SKM-1 treated with dmso at 0.1 percent for 144 hours (cell line): ENCODE measurements at regions not wholly inside any gene's neighbourhood (a gene's known extent, or its start where the extent isn't known, plus 50 kb on each side); places are given as distances from the start of the nearest gene placed in this dataset.

ENCODE experiments used
- DNase-seq: peaks from one replicate; lab custom pipeline; 2025; ENCODE audit not compliant: unreplicated experiment; lab: John Stamatoyannopoulos, UW

GRCh38 chr9:26742828-26743476 lies 149.7 kb downstream of the CAAP1 start:
- no peak for DNase-seq

- DNase-seq = no peak
Observed at GRCh38 chr9:26735160-26735559, 157.4 kb downstream of the CAAP1 start.

GRCh38 chr9:26729187-26729586 lies 163.4 kb downstream of the CAAP1 start:
- no peak for DNase-seq

- no peak for DNase-seq
Observed at GRCh38 chr9:26727471-26727870, 165.1 kb downstream of the CAAP1 start.

- DNase-seq = no peak
Observed at GRCh38 chr9:26725573-26725972, 167.0 kb downstream of the CAAP1 start.

- no peak for DNase-seq
Observed at GRCh38 chr9:26723486-26723885, 169.1 kb downstream of the CAAP1 start.

GRCh38 chr9:26722755-26723154 lies 169.8 kb downstream of the CAAP1 start:
- no peak for DNase-seq

- no peak for DNase-seq
Observed at GRCh38 chr9:26710008-26710407, 182.6 kb downstream of the CAAP1 start.

GRCh38 chr9:26706223-26706622 lies 186.4 kb downstream of the CAAP1 start:
- no peak for DNase-seq

- no peak for DNase-seq
Observed at GRCh38 chr9:26695298-26695622, 197.3 kb downstream of the CAAP1 start.

- DNase-seq = no peak
Observed at GRCh38 chr9:26694381-26695297, 198.0 kb downstream of the CAAP1 start.

GRCh38 chr9:26689041-26689440 lies 203.6 kb downstream of the CAAP1 start:
- DNase-seq = no peak

GRCh38 chr9:26687421-26687820 lies 205.2 kb downstream of the CAAP1 start:
- DNase-seq = no peak

GRCh38 chr9:26685818-26686217 lies 206.8 kb downstream of the CAAP1 start:
- DNase-seq = no peak

GRCh38 chr9:26684029-26684428 lies 208.6 kb downstream of the CAAP1 start:
- no peak for DNase-seq

GRCh38 chr9:26682796-26683496 lies 209.7 kb downstream of the CAAP1 start:
- DNase-seq = no peak

- DNase-seq = no peak
Observed at GRCh38 chr9:26682041-26682440, 210.6 kb downstream of the CAAP1 start.

GRCh38 chr9:26677965-26678706 lies 214.5 kb downstream of the CAAP1 start:
- no peak for DNase-seq

- DNase-seq = no peak
Observed at GRCh38 chr9:26675035-26675434, 217.6 kb downstream of the CAAP1 start.

GRCh38 chr9:26673261-26673660 lies 219.3 kb downstream of the CAAP1 start:
- no peak for DNase-seq
